ENCODE measurements at regions not wholly inside any gene's neighbourhood (a gene's known extent, or its start where the extent isn't known, plus 50 kb on each side); places are given as distances from the start of the nearest gene placed in this dataset.
"Not testable (repeated sequence)": the region's sequence is repeated elsewhere in the genome, so short reads cannot be mapped to it uniquely, and the experiment has no call there.

- Histone ChIP-seq H3K4me1 (ENCODE audit: insufficient read depth, low read length) (no peaks in the 10 kb centered on the region), H3K36me3 (ENCODE audit: insufficient read depth, low read length) (no peaks in the 10 kb centered on the region), H3K9ac (ENCODE audit: low read depth, low read length) (no peak overlapping the region), H3K9me3 (ENCODE audit: control insufficient read depth, insufficient read depth, low read length) (no peaks in the 10 kb centered on the region)
Measured at GRCh38 chr15:38635170-38635569, 70.6 kb upstream of the RASGRP1 start.

- Histone ChIP-seq H3K36me3 (ENCODE audit: insufficient read depth, low read length) (no peaks in the 10 kb centered on the region), H3K9ac (ENCODE audit: low read depth, low read length) (no peak overlapping the region), H3K9me3 (ENCODE audit: control insufficient read depth, insufficient read depth, low read length) (no peaks in the 10 kb centered on the region), H3K4me1 (ENCODE audit: insufficient read depth, low read length) (no peaks in the 10 kb centered on the region)
Measured at GRCh38 chr15:38636597-38636996, 72.0 kb upstream of the RASGRP1 start.

GRCh38 chr15:38638126-38638525 lies 73.5 kb upstream of the RASGRP1 start:
- Histone ChIP-seq H3K36me3 (ENCODE audit: insufficient read depth, low read length) (no peaks in the 10 kb centered on the region), H3K4me1 (ENCODE audit: insufficient read depth, low read length) (no peaks in the 10 kb centered on the region), H3K9me3 (ENCODE audit: control insufficient read depth, insufficient read depth, low read length) (no peaks in the 10 kb centered on the region), H3K9ac (ENCODE audit: low read depth, low read length) (no peak overlapping the region)

- no peak overlapping the region for H3K9ac ChIP-seq (ENCODE audit: low read depth, low read length)
- H3K4me1 ChIP-seq (ENCODE audit: insufficient read depth, low read length): no peaks in the 10 kb centered on the region
- no peaks in the 10 kb centered on the region for H3K9me3 ChIP-seq (ENCODE audit: control insufficient read depth, insufficient read depth, low read length)
- no peaks in the 10 kb centered on the region for H3K36me3 ChIP-seq (ENCODE audit: insufficient read depth, low read length)
Measured at GRCh38 chr15:38638811-38639210, 74.2 kb upstream of the RASGRP1 start.

- Histone ChIP-seq H3K9ac (ENCODE audit: low read depth, low read length) (no peak overlapping the region), H3K36me3 (ENCODE audit: insufficient read depth, low read length) (no peaks in the 10 kb centered on the region), H3K4me1 (ENCODE audit: insufficient read depth, low read length) (no peaks in the 10 kb centered on the region), H3K9me3 (ENCODE audit: control insufficient read depth, insufficient read depth, low read length) (no peaks in the 10 kb centered on the region)
Measured at GRCh38 chr15:38642689-38643270, 78.2 kb upstream of the RASGRP1 start.

- H3K9ac ChIP-seq (ENCODE audit: low read depth, low read length); H3K4me1 ChIP-seq (ENCODE audit: insufficient read depth, low read length); H3K9me3 ChIP-seq (ENCODE audit: control insufficient read depth, insufficient read depth, low read length); H3K36me3 ChIP-seq (ENCODE audit: insufficient read depth, low read length): not testable (repeated sequence)
Measured at GRCh38 chr15:38644353-38644752, 79.7 kb upstream of the RASGRP1 start.

GRCh38 chr15:38646716-38647115 lies 82.1 kb upstream of the RASGRP1 start:
- no peaks in the 10 kb centered on the region for H3K9me3 ChIP-seq (ENCODE audit: control insufficient read depth, insufficient read depth, low read length)
- no peak overlapping the region for H3K9ac ChIP-seq (ENCODE audit: low read depth, low read length)
- no peaks in the 10 kb centered on the region for H3K4me1 ChIP-seq (ENCODE audit: insufficient read depth, low read length)
- H3K36me3 ChIP-seq (ENCODE audit: insufficient read depth, low read length): no peaks in the 10 kb centered on the region

- Histone ChIP-seq H3K9me3 (ENCODE audit: control insufficient read depth, insufficient read depth, low read length) (no peaks in the 10 kb centered on the region), H3K36me3 (ENCODE audit: insufficient read depth, low read length) (no peaks in the 10 kb centered on the region), H3K9ac (ENCODE audit: low read depth, low read length) (no peak overlapping the region), H3K4me1 (ENCODE audit: insufficient read depth, low read length) (no peaks in the 10 kb centered on the region)
Measured at GRCh38 chr15:38647683-38648082, 83.1 kb upstream of the RASGRP1 start.

- Histone ChIP-seq H3K4me1 (ENCODE audit: insufficient read depth, low read length) (no peaks in the 10 kb centered on the region), H3K9ac (ENCODE audit: low read depth, low read length) (no peak overlapping the region), H3K9me3 (ENCODE audit: control insufficient read depth, insufficient read depth, low read length) (no peaks in the 10 kb centered on the region), H3K36me3 (ENCODE audit: insufficient read depth, low read length) (no peaks in the 10 kb centered on the region)
Measured at GRCh38 chr15:38648121-38648843, 83.7 kb upstream of the RASGRP1 start.

- no peaks in the 10 kb centered on the region for H3K4me1 ChIP-seq (ENCODE audit: insufficient read depth, low read length)
- no peaks in the 10 kb centered on the region for H3K36me3 ChIP-seq (ENCODE audit: insufficient read depth, low read length)
- H3K9me3 ChIP-seq (ENCODE audit: control insufficient read depth, insufficient read depth, low read length): no peaks in the 10 kb centered on the region
- H3K9ac ChIP-seq (ENCODE audit: low read depth, low read length): no peak overlapping the region
Measured at GRCh38 chr15:38650384-38650783, 85.8 kb upstream of the RASGRP1 start.

- Histone ChIP-seq H3K9ac (ENCODE audit: low read depth, low read length) (no peak overlapping the region), H3K9me3 (ENCODE audit: control insufficient read depth, insufficient read depth, low read length) (no peaks in the 10 kb centered on the region), H3K36me3 (ENCODE audit: insufficient read depth, low read length) (no peaks in the 10 kb centered on the region), H3K4me1 (ENCODE audit: insufficient read depth, low read length) (no peaks in the 10 kb centered on the region)
Measured at GRCh38 chr15:38650936-38651327, 86.3 kb upstream of the RASGRP1 start.

GRCh38 chr15:38651328-38652038 lies 86.9 kb upstream of the RASGRP1 start:
- Histone ChIP-seq H3K4me1 (ENCODE audit: insufficient read depth, low read length) (no peaks in the 10 kb centered on the region), H3K36me3 (ENCODE audit: insufficient read depth, low read length) (no peaks in the 10 kb centered on the region), H3K9ac (ENCODE audit: low read depth, low read length) (no peak overlapping the region), H3K9me3 (ENCODE audit: control insufficient read depth, insufficient read depth, low read length) (no peaks in the 10 kb centered on the region)

- H3K9ac ChIP-seq (ENCODE audit: low read depth, low read length): no peak overlapping the region
- no peaks in the 10 kb centered on the region for H3K4me1 ChIP-seq (ENCODE audit: insufficient read depth, low read length)
- no peaks in the 10 kb centered on the region for H3K9me3 ChIP-seq (ENCODE audit: control insufficient read depth, insufficient read depth, low read length)
- H3K36me3 ChIP-seq (ENCODE audit: insufficient read depth, low read length): no peaks in the 10 kb centered on the region
Measured at GRCh38 chr15:38652183-38652794, 87.7 kb upstream of the RASGRP1 start.

- no peak overlapping the region for H3K9ac ChIP-seq (ENCODE audit: low read depth, low read length)
- no peaks in the 10 kb centered on the region for H3K9me3 ChIP-seq (ENCODE audit: control insufficient read depth, insufficient read depth, low read length)
- H3K36me3 ChIP-seq (ENCODE audit: insufficient read depth, low read length): no peaks in the 10 kb centered on the region
- no peaks in the 10 kb centered on the region for H3K4me1 ChIP-seq (ENCODE audit: insufficient read depth, low read length)
Measured at GRCh38 chr15:38652998-38653397, 88.4 kb upstream of the RASGRP1 start.

- H3K36me3 ChIP-seq (ENCODE audit: insufficient read depth, low read length): no peaks in the 10 kb centered on the region
Measured at GRCh38 chr15:38658431-38658830, 93.8 kb upstream of the RASGRP1 start.

More at GRCh38 chr15:38658431-38658830, 93.8 kb upstream of the RASGRP1 start:
- H3K9ac ChIP-seq (ENCODE audit: low read depth, low read length): no peak overlapping the region
- H3K9me3 ChIP-seq (ENCODE audit: control insufficient read depth, insufficient read depth, low read length): no peaks in the 10 kb centered on the region
- no peaks in the 10 kb centered on the region for H3K4me1 ChIP-seq (ENCODE audit: insufficient read depth, low read length)

Measured in ES-I3 (cell line).